BJ (cell line): ENCODE measurements at regions not wholly inside any gene's neighbourhood (a gene's known extent, or its start where the extent isn't known, plus 50 kb on each side); places are given as distances from the start of the nearest gene placed in this dataset.

Source experiments
- CTCF ChIA-PET: fragments of 350-600 bp; formaldehyde crosslinking; extraction: SDS; loops from one replicate; lab custom pipeline; 2021; ENCODE audit warnings: antibody characterized with exemption, inconsistent platforms; lab: Yijun Ruan, JAX
- POLR2A ChIA-PET: fragments of 300-600 bp; sonication (Branson Sonifier 250); formaldehyde crosslinking; extraction: SDS; loops from one replicate; lab custom pipeline; 2021; ENCODE audit warnings: antibody characterized with exemption; lab: Charles Lee
- DNase-seq: peaks from one replicate; pipeline ENCODE4 v3.0.0-alpha.2; 2011; ENCODE audit warnings: low read depth
- H3K27me3 ChIP-seq: 2 replicates; pipeline ENCODE4 v1.6.0; 2011; ENCODE audit warnings: low read length; ENCODE audit not compliant: control insufficient read depth, insufficient read depth
- H3K36me3 ChIP-seq: 2 replicates; pipeline ENCODE4 v1.5.1; 2011; ENCODE audit warnings: low read length; ENCODE audit not compliant: control insufficient read depth, insufficient read depth
- H3K4me3 ChIP-seq: 2 replicates; pipeline ENCODE4 v1.5.1; 2011; ENCODE audit warnings: low read depth, mild to moderate bottlenecking, control low read depth, low read length
- CTCF ChIP-seq: IDR thresholded peaks from 2 replicates; pipeline ENCODE4 v1.5.1; 2011; ENCODE audit warnings: low read depth, mild to moderate bottlenecking, control low read depth, inconsistent platforms, low read length, moderate library complexity; ENCODE audit not compliant: insufficient read depth

GRCh38 chr20:41935259-41935791 is 317.1 kb upstream of the CHD6 start:
- ChIA-PET POLR2A (no interaction called here), CTCF (no interaction called here)
- no peak for TF ChIP-seq CTCF
- H3K36me3 ChIP-seq: no peaks in the 10 kb centered on the region
- H3K4me3 ChIP-seq: no peak overlapping the region
- no peak for DNase-seq
- H3K27me3 ChIP-seq: no peaks in the 10 kb centered on the region

- TF ChIP-seq CTCF: no peak
- CTCF ChIA-PET: interaction anchor here (0.6 kb wide), 1 partner anchor 27 kb away, joined by 4 read pairs; no protein-coding TSS in a partner anchor
Measured at GRCh38 chr20:41932431-41932830, 314.3 kb upstream of the CHD6 start.

GRCh38 chr20:41927655-41928054 is 309.5 kb upstream of the CHD6 start:
- Histone ChIP-seq H3K27me3 (no peaks in the 10 kb centered on the region), H3K4me3 (no peak overlapping the region), H3K36me3 (no peaks in the 10 kb centered on the region)
- POLR2A ChIA-PET: no interaction called here
- no peak for DNase-seq
- TF ChIP-seq CTCF: no peak
- CTCF ChIA-PET: no interaction called here

More at GRCh38 chr20:41932431-41932830, 314.3 kb upstream of the CHD6 start:
- Histone ChIP-seq H3K4me3 (no peak overlapping the region), H3K27me3 (no peaks in the 10 kb centered on the region), H3K36me3 (no peaks in the 10 kb centered on the region)
- POLR2A ChIA-PET: interaction anchor here (0.6 kb wide), 1 partner anchor 592 kb away, joined by 20 read pairs; no protein-coding TSS in a partner anchor
- DNase-seq: no peak

- no peaks in the 10 kb centered on the region for H3K27me3 ChIP-seq
- no peak for TF ChIP-seq CTCF
- H3K36me3 ChIP-seq: no peaks in the 10 kb centered on the region
- ChIA-PET CTCF (no interaction called here), POLR2A (no interaction called here)
- H3K4me3 ChIP-seq: no peak overlapping the region
- no peak for DNase-seq
Measured at GRCh38 chr20:41927189-41927588, 309.0 kb upstream of the CHD6 start.

- POLR2A ChIA-PET: no interaction called here
- Histone ChIP-seq H3K36me3 (no peaks in the 10 kb centered on the region), H3K27me3 (no peaks in the 10 kb centered on the region), H3K4me3 (no peak overlapping the region)
- TF ChIP-seq CTCF: no peak
- CTCF ChIA-PET: no interaction called here
- no peak for DNase-seq
Measured at GRCh38 chr20:41925476-41925875, 307.3 kb upstream of the CHD6 start.
